HEK293 (cell line): ENCODE measurements at regions not wholly inside any gene's neighbourhood (a gene's known extent, or its start where the extent isn't known, plus 50 kb on each side); places are given as distances from the start of the nearest gene placed in this dataset.

Experiments
- CTCF ChIP-seq: fragments of 450-650 bp; formaldehyde crosslinking; IDR thresholded peaks from 2 replicates; pipeline ENCODE4 v1.5.1; 2016; ENCODE audit warnings: missing biosample characterization, missing genetic modification characterization
- ZBTB17 ChIP-seq: fragments of 450-650 bp; formaldehyde crosslinking; IDR thresholded peaks from 2 replicates; pipeline ENCODE4 v1.5.1; 2016; ENCODE audit warnings: missing biosample characterization, missing genetic modification characterization
- ZNF140 ChIP-seq: fragments of 450-650 bp; formaldehyde crosslinking; IDR thresholded peaks from 2 replicates; pipeline ENCODE4 v1.5.1; 2016; ENCODE audit warnings: missing biosample characterization, missing genetic modification characterization
- ZNF221 ChIP-seq: fragments of 450-650 bp; formaldehyde crosslinking; IDR thresholded peaks from 2 replicates; pipeline ENCODE4 v1.5.1; 2017; ENCODE audit warnings: missing biosample characterization, missing genetic modification characterization, borderline replicate concordance
- ZNF677 ChIP-seq: fragments of 450-650 bp; IDR thresholded peaks from 2 replicates; pipeline ENCODE4 v1.5.0; 2018; ENCODE audit warnings: missing biosample characterization, mild to moderate bottlenecking, missing genetic modification characterization, moderate library complexity
- ZNF776 ChIP-seq: fragments of 450-650 bp; formaldehyde crosslinking; IDR thresholded peaks from 2 replicates; pipeline ENCODE4 v1.5.0; 2017; ENCODE audit warnings: missing biosample characterization, missing genetic modification characterization, borderline replicate concordance
- ZSCAN18 ChIP-seq: fragments of 450-650 bp; formaldehyde crosslinking; IDR thresholded peaks from 2 replicates; pipeline ENCODE4 v1.5.1; 2016; ENCODE audit warnings: missing biosample characterization, missing genetic modification characterization
- TF ChIP-seq, protein P1 (sequence below): fragments of 450-650 bp; formaldehyde crosslinking; IDR thresholded peaks from 2 replicates; pipeline ENCODE4 v1.5.1; 2016; ENCODE audit warnings: missing biosample characterization, missing genetic modification characterization

DNA sequence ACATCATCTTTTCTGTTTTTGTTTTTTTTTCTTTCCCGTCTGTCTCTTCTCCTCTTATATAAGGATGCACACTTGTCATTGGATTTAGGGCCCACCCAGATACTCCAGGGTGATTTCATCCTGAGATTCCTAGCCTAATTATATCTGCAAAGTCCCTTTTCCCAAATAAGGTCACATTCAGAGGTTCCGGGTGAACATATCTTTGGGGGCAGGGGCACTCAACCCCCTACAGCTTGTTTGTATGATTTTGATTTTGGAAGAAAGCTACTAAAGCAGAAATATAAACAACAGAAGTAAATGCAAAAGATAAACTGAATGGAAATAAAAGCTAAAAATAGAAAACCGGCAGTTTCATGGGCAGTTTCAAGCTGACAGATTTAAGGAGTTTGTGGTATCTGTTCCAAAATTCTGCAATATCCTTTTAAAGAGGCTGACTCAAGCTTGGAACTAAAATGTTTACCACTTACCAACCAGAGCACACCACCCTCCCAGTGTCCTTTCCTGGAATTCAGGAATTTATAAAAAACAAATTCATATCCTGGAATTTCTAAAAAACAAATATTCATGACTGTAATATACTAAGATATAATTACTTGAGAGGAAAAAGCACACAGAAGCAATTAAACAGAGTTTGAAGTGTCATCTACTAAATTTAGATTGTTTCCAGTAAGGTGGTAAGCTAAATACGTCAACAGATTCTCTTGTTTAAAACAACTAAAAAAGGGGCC, 100.0 kb upstream of the CARMIL1 start:
- TF ChIP-seq CTCF (tag by site-specific recombination): no peak
- TF ChIP-seq ZNF776: no peak
- no peak for TF ChIP-seq ZNF140 (tag by site-specific recombination)
- TF ChIP-seq, protein P1, sequence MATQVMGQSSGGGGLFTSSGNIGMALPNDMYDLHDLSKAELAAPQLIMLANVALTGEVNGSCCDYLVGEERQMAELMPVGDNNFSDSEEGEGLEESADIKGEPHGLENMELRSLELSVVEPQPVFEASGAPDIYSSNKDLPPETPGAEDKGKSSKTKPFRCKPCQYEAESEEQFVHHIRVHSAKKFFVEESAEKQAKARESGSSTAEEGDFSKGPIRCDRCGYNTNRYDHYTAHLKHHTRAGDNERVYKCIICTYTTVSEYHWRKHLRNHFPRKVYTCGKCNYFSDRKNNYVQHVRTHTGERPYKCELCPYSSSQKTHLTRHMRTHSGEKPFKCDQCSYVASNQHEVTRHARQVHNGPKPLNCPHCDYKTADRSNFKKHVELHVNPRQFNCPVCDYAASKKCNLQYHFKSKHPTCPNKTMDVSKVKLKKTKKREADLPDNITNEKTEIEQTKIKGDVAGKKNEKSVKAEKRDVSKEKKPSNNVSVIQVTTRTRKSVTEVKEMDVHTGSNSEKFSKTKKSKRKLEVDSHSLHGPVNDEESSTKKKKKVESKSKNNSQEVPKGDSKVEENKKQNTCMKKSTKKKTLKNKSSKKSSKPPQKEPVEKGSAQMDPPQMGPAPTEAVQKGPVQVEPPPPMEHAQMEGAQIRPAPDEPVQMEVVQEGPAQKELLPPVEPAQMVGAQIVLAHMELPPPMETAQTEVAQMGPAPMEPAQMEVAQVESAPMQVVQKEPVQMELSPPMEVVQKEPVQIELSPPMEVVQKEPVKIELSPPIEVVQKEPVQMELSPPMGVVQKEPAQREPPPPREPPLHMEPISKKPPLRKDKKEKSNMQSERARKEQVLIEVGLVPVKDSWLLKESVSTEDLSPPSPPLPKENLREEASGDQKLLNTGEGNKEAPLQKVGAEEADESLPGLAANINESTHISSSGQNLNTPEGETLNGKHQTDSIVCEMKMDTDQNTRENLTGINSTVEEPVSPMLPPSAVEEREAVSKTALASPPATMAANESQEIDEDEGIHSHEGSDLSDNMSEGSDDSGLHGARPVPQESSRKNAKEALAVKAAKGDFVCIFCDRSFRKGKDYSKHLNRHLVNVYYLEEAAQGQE (tag by site-specific recombination): no peak
- TF ChIP-seq ZSCAN18 (tag by site-specific recombination): no peak
- TF ChIP-seq ZNF677 (tag by site-specific recombination): no peak
- TF ChIP-seq ZNF221 (tag by site-specific recombination): no peak
- no peak for TF ChIP-seq ZBTB17 (tag by site-specific recombination)
